ENCODE measurements at regions not wholly inside any gene's neighbourhood (a gene's known extent, or its start where the extent isn't known, plus 50 kb on each side); places are given as distances from the start of the nearest gene placed in this dataset.

DNA sequence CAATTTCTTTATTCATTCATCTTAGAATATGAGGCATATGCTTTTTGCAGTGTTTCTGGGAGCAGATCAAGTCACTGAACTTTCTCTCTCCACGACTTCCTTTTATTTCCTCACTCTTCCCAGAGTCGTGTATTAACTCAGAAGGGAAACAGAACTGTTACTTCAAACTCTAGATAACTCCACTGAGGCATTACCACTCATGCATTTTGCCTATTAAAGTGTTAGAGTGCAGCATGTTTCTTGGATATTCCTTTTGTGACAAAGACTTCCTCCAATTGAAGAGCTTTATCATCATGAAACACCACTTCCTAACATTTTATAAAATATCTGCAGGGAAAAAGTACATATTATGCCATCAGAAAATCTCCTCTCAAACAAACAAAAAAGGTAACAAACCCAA is 797.4 kb upstream of the COBL start:
- DNase-seq = no peak

DNA sequence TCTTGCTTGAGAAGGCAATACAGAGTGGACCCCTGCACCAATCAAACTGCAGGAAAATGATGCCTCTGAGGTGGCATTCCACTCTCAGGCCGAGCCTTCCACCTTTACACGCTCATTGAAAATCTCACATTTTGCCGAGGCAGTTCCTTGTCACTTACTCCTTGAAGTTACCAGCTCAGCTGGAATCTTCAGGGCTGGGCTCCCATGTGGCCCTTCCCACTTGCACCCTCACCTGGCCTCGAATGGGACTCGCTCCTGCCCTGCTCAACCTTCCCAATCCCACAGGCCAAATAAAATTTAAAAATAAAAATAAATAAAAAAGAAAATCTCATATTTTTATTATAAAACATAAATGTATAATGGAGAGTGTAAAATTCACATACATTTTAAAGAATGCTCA is 790.7 kb upstream of the COBL start:
- DNase-seq = no peak

DNA sequence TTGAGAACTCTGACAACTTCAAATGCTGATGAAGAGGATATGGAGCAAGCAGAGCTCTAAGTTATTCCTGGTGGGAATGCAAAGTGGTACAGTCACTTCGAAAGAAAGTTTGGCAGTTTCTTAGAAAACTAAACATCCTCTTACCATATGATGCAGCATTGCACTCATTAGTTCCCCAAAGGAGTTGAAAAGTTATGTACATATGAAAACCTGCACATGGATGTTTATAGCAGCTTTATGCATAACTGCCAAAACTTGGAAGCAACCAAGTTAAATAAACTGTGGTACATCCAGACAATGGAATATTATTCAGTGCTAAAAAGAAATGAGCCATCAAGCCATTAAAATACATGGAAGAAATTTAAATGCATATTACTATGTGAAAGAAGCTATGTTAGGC is 779.3 kb upstream of the COBL start:
- no peak for DNase-seq

DNA sequence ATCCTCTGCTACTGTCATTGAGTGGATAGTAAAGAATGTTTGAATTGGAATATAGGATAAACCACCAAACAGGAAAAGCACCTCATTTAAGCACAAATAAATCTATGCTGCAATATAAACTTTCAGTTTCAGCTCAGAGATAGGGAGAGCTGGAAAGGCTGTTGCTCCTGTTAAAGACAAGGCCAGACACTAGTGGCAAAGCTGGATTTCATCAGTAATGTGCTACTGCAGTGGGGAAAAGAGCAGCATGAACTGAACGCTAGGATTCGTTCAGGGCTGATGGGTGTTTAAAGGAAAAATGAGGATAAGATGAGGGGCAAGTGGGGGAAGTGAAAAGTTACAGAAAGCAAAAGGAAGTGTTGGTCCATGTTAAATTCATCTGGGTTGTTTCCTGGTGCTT is 775.4 kb upstream of the COBL start:
- DNase-seq = no peak

DNA sequence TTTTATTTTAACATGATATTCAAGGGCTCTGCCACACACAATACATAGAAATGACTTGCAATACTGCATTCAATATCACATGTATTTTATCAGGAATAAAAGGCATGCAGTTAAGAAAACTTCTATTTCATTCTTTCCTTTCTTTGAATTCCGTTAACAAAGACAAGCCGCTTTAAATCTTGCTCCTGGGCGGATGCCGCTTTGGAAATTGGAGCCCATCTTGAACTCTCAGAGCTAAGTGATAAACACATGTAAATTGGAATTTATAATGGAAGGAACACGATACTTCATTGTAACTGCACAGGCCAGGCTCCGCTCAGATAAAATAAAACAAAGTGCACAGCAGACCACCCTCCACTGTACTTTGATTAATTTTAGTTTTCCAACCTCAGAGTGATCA is 774.5 kb upstream of the COBL start:
- DNase-seq = no peak

DNA sequence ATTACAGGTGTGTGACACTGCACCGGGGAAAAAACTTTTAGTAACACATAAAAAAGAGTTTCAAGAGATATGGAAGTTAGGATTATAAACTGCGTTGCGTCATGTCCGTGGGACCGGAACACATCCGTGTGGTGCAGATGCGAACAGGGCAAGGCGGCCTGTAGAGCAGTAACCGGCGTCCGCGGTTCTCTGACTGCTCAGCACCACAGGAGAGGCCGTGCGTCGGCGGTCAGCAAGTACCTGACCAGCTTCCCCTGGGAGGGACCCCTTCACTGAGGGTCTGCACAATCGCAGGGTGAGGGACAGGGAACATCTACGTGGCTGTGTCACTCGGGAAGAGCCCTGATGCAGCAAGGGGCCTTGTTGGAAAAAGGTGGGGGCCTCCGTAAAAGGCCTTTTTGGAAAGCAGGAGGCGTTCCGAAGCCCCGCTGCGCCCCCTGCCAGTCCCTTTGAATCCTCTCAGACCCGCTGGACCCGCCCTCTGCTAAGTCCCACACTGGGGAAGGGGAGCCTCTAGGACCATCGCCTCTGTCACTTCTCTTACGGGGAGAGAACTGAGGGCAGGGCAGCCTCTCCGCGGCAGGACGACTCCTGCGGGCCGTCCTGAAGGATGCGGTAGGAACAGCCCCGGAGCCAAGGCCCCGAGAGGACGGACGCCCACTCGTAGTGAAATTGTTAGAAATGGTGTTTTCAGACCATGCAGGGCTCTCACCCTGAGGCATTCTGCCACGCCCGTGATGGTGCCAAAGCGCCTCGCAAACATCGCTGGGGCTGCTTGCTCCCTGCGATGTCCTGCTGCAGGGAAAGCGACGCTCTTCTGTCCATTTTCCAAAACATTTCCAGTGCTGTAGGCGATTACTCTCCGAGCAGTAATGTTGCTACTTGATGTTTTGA is 771.6 kb upstream of the COBL start:
- DNase-seq = no peak

DNA sequence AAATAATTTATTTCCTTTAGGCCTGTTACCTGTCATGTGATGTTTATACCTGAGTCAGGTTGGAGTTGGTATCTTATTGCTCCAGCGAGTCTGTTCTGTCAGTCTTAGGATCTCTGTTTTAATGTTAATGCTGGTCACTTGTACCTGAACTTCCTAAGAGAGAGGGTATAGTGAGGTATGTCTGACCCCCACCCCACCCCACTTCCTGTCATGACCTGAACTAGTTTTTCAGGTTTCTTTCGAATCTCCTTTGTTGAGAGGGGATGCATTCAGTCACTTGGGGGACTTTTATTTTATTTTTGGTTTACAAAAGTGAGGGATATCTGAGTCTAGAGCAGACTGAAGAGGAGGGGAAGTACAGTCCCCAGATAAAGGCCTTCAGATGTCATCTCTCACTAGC is 769.0 kb upstream of the COBL start:
- DNase-seq = no peak

DNA sequence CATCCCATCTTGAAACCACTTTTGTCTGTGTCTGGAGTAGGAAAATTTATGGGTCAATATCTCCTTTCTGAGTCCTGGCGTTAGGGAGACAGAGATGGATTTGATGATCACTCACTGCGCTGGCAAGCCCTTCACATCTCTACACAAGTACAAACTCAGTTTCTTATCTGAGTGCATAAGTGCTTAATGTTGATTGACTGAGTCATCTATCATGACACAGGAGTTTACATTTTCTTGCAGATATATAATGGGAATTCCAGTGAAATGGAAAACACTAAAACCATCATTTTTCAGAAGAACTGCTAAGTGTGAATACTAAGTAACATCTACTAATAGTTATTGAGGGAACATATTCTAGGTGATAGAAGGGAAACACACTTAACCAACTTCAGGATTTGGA is 763.9 kb upstream of the COBL start:
- DNase-seq = no peak

DNA sequence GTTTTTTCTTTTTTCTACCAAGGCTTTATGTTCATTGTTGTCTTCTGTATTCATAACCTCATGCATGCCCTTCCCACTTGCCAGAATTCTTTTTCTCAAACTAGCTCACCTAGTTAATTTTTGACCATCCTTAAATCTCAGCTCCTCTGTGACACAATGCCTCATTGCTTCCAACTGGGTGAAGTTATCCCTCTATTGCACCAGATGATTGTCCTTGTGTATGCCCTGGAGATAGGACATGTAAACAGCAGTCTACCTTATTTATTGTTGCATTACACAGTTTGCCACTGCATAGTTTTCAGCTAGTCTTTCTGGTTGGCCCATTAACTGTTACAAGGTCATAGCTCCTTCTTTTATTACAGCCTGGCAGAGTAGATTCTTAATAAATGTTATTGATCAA is 763.1 kb upstream of the COBL start:
- DNase-seq = no peak

DNA sequence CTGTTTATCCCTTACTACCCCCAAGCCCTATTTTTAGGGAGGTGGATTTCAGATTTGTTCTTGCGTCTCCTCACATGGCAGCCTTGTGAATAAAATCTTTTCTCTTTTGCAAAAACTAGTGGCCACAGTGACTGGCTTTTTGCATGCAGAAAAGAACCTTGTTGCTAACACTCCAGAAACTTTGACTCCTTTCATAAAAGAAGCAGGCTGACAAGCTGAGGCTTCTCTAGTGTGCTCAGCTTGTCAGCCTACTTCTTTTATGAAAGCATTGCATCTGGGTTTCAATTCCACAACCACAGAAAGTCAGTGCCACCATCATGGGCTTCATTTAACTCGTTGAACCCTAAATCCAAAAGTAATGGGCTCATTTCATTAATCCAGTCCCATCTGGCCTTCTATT is 761.0 kb upstream of the COBL start:
- no peak for DNase-seq

DNA sequence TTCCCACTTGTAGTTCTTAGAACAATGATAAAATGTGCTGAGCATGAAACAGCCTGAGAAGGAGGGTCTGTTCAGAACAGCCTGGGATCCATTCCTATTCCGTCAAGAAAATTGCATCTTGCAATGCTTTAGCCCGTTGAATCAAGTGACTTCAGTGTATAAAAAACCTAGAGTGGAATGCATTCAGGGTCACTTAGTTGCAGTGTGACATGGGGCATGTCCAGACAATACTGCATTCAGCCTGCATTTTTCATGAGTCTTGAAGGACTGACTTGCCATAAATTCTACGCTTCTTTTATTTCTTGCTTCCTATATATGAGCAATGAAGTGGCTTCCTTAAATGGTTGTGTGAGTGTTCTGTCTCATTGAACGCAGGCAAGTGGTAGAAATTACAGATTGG is 758.3 kb upstream of the COBL start:
- no peak for DNase-seq

DNA sequence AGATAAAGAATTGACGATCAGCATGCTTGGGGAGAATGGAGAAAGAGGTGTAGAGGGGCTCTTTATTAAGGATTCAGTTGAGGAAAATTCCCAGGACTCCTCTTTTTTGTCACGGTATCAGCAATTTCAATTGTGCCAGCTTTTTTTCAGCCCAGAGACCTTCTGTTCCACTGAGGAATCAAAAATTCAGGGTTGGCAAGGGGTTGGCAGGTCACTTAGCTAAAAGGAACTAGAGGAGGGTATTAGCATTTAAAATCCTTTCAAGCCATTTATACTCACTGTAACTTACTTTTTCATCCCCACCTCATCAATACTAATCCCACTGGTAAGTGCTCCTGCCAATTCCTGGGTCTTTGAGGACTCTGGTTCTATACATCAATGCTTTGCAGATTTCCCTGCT is 757.5 kb upstream of the COBL start:
- no peak for DNase-seq

DNA sequence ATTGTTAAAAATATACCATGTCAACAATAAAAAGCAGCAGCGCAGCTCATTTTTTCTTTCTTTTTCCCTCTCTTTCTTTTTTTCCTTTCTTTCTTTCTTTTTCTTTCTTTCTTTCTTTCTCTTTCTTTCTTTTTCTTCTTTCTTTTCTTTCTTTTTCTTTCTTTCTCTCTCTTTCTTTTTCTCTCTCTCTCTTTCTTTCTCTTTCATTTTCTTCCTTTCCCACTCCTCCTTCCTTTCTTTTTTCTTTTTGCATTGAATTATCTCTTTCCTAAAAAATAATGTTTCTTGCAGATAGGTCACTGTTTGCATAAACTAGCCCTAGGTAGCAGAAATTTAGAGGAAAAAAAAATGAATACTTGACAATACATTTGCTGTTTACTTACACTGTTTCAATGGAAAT is 755.1 kb upstream of the COBL start:
- DNase-seq = no peak

DNA sequence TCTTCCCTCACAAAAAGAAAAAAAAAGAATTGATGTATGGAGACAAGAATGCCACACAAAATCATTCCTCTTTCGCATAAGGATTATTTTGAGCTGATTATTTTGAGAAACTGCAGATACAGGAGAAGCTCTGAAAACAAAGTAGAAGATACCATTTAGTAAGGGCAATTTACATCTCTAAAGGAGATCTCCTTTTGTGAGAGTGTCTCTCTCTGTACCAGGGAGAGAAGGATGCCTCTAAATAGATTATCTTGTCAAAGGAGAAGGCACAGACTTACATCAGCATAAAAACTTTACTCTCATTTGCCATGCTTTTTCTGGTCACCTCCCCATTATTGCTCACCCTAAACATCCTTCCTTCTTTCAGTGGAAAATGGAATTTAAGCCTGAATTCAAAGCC is 747.9 kb upstream of the COBL start:
- DNase-seq = no peak

DNA sequence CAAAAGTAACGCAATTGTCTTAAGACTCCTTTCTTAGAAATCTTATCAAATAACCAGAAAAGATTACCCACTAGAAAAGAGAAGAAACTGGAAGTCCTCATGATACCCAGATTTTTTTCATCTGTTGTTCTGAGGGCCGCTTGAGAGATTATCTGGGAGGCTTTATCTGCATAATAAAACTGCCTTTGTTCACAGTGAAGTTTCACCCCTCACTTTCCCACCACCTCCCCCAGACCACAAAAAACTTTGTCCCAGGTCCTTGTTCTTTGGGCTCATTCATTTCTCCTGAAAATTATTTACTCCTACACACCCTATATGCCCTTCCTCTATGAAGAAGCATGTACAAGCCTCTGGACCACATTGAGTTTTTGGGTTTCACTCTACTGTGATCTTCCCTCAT is 745.1 kb upstream of the COBL start:
- DNase-seq = no peak

DNA sequence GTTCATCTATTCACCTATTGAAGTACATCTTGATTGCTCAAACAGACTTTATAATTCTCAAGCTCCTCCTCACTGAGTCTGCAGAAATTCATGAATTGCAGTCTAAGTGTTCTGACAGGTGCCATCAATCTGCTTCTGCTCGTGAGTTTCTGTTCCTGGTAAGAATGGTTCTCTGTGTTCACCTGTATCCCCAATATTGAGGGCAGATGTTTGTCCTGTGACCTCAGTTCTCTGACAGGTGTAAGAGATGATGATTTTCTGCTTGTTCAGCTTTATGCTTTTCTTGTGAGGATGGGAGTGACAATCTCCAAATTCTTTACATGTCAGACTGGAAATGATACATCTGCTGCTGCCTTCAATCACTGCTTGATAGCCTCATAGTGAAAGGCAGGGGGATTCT is 736.9 kb upstream of the COBL start:
- DNase-seq = no peak

DNA sequence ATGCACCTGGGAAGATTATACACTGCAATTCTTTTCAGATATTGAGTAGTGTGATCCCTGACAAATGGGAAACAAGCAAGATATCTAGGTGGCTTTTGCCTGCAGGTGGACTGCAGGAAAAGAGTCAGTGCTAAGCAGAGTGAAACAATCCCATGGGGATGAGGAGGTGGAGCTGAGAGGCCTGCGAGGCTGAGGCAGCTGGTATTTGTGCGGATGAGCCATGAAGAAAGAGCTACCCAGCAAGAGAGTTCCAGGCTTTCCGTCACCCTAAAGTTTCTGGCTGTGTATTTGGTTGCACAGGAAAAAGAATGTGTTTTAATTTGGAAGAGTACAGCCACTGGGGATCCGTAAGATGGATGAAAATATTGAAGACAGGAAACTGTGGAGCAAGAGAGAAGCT is 714.1 kb upstream of the COBL start:
- DNase-seq = no peak

DNA sequence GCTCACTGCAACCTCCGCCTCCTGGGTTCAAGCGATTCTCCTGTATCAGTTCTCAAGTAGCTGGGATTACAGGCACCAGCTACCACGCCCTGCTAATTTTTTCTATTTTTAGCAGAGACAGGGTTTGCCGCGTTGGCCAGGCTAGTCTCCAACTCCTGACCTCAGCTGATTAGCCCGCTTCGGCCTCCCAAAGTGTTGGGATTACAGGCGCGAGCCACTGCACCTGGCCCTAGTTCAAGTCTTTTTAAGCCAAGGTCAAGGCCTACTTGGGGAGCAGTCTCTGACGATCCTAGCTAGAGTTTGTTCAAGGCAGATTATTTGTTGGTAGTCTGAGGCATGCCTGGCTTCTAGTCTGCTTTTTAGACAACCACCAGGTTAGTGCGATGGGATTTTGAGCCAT is 709.5 kb upstream of the COBL start:
- no peak for DNase-seq

DNA sequence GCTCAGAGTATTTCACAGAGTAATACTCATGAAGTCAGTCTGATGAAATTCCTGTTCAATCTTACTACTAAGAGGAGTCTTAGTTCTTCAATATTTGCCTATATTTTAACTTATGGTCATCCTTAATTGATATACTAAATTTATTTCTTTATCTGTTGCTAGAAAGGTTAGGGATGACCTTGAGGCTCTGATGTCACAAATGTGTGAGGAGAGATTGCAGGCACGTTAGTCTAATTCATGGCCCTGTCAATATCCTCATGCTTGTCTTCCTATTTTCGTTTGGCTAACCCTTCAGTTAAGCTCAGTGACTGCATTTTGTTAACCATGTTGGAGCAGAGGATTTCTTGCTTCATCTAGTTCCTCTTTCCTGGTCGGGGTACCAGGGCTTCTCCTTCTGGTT is 704.7 kb upstream of the COBL start:
- DNase-seq = no peak

DNA sequence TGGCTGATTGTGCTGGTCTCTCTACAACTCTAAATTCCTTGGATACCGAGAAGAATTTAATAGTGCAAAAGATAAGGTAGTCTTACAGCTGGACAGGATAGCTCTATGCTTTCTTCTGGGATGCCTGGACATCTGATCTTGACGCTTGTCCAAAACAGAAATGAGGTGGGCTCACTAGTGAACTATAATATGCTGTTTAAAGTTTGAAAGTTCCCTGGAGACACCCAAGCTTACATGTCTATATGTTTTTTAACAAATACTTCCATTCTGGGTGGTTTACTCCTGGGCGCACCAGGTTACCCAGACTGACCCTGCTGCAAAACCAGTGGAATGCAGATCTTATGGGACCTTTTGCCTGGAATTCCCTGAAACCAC is 702.1 kb upstream of the COBL start:
- no peak for DNase-seq

DNA sequence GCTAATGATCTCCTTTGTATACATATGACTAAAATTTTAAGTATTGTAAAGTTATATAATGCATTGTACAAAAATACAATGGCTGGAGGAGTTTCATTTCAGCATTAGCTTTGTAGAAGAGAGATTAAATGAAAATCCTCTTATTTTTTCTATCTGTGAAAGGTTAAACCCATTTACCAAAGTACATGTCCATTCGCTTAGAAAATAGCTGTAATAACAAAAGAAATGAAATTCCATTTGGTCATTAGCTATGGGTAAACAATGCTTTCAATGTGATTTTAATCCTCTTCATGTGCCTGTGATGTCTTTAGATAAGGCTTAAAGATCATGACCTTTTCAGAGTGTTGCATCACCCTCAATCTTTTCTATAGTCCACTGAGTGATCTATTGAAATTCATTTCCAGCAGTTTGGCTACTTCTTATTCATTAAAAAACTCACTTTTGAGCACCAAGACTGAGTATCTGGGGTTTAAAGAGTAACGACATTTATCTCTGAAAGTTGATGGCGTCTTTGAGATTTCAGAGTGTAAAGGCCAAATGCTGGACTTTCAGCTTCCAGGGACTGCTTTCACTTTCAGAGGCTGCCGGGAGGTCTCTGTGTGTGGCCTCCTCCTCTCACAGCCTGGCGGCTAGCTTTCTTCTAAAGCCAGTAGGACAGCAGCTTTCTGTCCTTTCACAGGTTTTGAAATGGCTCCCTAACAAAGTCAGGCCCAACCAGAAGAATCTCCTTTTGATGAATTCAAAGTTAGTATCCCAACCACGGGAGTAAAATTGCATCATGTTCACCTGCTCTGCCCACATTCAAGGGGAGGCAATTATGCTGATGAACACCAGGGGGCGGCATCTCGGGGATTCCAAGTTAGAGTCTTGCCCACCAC is 701.4 kb upstream of the COBL start:
- peak; percentile 29 for DNase-seq

DNA sequence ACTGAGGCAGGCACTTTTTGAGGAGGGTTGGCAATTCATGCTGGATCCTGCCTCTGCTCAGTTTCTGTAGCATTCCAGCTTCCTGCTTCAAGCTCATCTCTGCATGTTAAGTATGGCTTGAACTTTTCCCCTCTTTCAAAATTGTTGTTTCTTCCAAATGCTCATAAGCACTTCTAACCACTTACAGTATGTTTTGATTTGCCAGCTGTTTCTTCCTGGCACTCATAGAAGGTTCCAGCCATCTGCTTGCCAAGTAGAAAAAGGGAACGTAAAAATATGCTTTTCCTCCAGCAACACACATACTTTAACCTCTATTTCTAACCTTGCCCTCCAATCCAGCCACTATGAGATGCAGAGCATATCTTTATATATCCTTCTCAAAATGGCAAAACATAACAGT is 692.6 kb upstream of the COBL start:
- no peak for DNase-seq

DNA sequence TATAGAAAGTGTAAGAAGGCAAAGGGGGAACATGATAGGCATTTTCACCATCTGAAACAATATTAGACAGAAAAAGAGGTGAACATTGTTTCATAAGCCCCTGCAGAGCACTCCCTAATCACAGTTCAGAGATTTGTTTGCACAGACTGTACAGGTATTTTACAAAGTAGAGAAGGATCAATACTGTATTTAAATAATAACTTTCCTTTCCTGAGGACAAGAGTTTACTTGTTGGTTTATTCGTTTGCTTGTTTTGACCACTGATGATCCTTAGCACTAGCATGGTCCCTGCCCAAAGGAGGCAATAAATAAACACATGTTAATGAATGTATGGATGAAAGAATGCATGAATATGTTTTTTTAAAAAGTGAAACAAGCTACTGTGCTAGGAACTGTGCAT is 690.1 kb upstream of the COBL start:
- DNase-seq = no peak

DNA sequence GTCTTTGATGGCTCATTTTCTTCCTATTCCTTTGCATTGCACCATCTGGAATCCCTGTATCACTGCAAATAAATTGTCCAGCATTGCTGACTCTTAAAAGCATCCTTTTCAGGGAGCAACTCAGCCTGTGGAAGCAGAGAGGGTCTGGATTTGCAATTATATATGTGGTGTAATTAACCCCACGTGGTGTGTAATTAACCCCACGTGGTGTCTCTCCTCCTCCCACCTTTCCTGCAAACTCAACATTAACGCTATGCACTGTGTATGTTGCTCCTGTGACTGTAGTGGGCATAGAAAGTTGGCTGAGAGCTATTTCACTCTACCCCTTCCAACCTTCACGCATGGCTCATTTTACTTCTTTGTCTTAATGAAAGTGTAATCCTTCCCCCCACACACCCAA is 689.0 kb upstream of the COBL start:
- no peak for DNase-seq
